CD4-positive, alpha-beta T cell treated with Interferon alpha-2 for 1 hour (primary cell): ENCODE measurements at regions not wholly inside any gene's neighbourhood (a gene's known extent, or its start where the extent isn't known, plus 50 kb on each side); places are given as distances from the start of the nearest gene placed in this dataset.
"Not testable (repeated sequence)": the region's sequence is repeated elsewhere in the genome, so short reads cannot be mapped to it uniquely, and the experiment has no call there.

Experiments used
- DNase-seq, 2 donors: peaks; one replicate each; pipeline ENCODE4 v3.0.0-alpha.2; 2020 to 2022

DNA sequence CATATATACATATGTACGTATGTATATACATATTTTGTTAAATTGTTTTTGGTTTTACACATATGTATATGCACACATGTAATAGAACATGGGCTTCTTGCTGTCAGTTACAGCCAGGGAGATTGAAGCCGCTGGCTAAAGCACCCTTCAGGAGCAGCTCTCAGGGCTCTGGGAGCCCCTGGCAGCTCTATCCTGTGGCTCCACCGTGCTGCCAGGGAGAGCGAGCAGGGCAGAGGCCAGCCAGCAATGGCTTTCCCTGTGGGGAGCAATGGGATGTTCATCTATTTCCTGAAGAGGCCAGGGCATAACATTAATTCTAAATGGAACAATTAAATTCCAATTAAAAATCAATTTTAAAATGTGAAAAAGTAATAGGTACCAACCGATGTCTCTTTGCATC, 102.9 kb downstream of the PSMG1 start:
- DNase-seq, result no peak

GRCh38 chr21:39079617-39080016, 103.6 kb downstream of the PSMG1 start:
- peak; percentile 23 to 81 for DNase-seq

DNA sequence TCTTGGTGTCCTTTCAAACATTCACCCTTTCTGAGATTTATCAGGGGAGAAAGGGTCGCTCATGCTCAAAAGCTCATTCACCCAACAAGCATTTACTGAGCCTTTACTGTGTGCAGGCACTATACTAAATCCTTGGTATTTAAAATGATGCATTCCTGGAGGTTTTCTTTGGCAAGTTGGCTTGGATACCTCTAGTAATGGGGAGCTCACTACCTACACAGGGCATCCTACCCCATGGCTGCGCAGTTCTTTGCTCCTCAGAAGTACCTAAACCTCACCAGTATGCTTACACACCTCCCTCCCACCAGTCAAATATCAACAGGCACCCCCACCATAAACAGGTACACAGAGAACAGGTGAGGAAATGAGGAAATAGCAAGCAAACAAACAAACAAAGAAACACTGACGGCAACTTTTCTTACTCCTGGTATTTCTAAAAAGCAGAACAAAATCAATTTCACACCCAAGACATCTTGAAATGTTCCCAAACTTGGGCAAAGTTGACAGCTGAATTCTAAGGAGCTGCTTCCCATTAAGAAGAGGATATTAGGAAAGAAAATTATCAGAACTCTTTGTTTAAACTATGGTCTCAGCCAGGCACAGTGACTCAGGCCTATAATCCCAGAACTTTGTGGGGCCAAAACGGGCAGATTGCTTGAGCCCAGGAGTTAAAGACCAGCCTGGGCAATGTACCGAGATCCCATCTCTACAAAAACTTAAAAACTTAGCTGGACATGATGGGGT, 104.8 kb downstream of the PSMG1 start:
- no peak for DNase-seq

DNA sequence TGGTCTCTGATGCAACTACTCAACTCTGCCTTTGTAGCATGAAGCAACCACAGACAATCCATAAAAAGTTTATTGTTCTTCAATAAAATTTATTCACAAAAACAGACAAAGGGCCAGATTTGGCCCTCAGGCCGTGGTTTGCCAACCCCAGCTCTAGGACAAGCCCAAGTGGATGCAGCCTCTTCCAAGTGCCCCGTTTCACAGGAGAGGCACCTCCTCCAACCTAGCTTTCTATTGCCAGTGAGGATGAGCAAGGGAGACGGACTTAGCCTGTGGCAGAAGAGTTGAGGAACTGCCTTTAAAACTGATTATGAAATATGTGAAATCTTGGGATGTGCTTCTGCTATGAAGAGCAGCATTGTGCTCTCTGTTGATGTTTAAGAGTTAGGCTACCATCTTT, 105.4 kb downstream of the PSMG1 start:
- no peak for DNase-seq

DNA sequence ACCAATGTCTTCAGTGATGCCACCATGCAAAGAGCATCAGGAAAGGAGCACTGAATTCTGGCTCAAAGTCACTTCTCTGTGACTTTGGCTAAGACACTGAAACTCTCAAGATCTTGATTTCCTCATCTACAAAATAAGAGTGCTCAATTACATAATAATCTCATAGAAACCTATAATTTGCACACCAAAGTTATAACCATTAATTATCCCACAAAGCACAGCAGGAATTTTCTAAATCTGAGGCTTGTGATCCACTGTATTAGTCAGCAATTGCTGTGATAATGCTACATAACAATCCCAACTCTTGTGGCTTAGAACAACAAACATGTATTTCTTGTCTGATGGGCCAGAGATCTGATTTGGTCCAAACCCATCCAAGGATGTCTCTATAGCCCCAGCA, 108.7 kb downstream of the PSMG1 start:
- no peak for DNase-seq

DNA sequence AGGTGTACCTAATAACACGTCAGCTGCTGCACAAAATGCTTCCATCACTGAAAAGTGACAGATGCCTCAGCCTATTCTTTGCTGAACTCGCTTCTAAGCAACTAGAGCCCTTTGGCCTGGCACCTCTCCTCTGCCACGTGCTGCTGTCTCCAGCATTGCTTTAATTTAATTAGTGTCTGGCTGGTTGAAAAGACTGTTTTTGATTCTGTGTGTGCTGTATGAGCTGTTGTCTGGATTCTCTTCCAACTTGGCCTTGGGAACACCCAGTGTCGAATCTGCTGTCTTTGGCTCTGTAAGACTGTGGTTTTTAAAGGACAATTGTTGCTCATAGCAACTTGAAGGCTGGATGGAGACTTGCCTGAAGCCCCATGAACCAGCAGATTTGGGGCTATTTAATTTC, 109.5 kb downstream of the PSMG1 start:
- no peak for DNase-seq

GRCh38 chr21:39073063-39073462, 110.2 kb downstream of the PSMG1 start:
- no peak for DNase-seq

- DNase-seq, result no peak
Observed at GRCh38 chr21:39072468-39072867, 110.8 kb downstream of the PSMG1 start.

DNA sequence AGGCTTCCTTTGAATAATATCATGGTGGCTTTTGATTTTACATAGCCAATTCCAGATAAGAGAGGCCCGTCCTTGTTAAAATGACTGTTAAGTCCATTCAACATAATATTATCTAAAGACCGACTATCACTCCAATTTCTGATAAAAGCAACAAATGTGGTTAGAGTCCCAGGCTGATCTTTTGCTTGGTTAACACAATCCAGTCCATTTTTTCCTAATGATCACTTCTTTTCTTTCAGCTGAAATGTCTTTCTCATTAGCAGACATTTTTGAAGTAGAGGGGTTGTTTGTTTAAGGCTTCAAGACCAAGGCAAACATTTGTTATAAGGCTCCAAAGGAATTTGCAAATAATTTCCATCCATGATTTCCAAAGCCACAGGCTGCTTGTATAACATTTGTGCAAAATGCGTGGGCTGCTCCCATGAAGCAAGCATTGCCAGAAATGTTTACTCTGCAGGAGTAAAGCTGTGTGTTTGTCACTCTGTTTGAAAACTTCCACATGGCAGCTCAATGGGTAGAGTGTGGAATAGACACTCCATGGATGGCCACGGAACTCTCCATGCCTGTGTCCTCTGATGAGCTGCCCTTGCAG, 111.5 kb downstream of the PSMG1 start:
- no peak for DNase-seq

DNA sequence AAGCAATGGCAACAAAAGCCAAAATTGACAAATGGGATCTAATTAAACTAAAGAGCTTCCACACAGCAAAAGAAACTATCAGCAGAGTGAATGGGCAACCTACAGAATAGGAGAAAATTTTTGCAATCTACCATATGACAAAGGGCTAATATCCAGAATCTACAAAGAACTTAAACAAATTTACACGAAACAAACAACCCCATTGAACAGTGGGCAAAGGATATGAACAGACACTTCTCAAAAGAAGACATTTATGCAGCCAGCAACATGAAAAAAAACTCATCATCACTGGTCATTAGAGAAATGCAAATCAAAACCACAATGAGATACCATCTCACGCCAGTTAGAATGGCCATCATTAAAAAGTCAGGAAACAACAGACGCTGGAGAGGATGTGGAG, 113.4 kb downstream of the PSMG1 start:
- not testable (repeated sequence) for DNase-seq

GRCh38 chr21:39066829-39067780, 116.1 kb downstream of the PSMG1 start:
- DNase-seq, result no peak

DNA sequence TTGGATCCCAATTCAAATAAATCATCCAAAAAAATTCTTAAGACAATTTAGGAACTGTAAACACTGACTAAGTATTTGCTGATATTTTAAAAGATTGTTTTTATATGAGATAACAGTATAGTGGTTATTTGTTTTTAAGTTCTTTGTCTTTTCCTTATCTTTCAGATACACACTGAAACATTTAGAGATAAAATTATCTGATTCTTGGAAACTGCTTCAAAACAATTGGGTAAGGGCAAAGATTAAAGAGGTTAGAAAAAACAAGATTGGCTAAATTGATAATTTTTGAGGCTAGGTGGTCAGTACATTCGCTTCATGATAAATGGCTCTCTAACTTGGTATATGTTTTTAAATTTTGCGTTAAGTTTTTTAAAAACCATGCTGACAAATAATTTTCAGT, 117.3 kb downstream of the PSMG1 start:
- DNase-seq, result no peak

DNA sequence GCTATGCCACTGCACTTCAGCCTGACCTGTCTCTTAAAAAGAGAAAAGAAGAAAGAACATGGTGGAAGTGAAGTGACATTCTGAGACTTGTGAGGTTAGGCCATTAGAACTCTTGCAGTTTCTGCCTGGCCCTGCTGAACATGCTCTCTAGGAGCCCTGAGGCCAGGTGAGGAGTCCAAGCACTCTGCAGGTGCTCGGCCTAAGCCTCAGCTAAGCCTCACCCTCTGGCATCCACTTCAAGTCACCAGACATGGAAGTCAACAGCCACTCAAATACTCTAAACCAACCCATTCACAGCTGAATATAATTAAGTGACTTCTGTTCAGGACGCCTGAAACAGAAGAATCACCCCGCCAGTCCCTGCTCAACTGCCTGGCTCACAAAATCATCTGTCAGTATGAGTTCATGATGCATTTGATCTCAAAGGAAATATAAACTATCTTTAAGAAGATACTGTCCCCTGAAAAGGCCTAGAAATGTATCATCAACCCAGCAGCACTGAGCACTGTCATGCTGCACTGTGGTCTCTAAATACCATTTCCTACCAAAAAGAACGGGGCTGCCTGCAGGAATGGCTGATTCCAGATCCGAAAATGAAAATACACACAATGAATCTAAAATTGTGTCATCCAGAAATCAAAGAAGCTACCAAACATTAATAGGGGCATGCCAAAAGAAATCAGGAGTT, 118.8 kb downstream of the PSMG1 start:
- DNase-seq, result no peak

DNA sequence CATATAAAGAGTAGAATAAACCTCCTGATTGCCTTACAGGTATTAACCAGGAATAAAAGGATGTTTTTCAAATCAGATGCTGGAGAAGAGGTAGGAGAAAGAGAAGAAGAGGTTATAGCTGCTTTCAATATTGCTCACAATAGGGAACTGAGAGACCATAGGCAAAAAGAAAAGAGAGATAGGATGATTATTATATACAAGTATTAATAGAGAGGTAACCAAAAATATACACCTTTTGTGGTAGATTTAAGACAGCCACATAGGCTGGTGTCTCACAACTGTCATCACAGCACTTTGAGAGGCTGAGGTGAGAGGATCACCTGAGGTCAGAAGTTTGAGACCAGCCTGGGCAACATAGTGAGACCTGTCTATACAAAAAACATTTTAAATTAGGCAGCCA, 119.7 kb downstream of the PSMG1 start:
- DNase-seq, result no peak

DNA sequence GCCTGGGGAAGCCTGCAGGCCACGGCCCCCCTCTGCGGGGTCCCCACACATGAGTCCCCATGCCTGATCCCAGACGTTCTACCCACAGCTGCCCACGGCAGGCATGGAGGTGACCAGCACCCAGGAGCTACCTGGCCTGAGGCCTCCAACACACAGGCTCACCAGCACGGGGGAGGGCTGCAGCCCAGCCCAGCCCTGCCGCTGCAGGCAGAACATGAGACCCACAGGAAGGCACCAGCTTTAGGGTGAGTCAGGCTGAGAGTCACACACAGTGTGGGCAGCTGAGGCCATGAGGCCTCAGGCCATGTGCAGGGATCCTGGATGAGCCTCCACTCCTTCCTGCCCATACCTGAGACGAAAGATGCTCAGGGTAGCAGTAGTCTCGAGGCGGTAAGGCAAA, 121.1 kb downstream of the PSMG1 start:
- no peak for DNase-seq

GRCh38 chr21:39061766-39062165, 121.5 kb downstream of the PSMG1 start:
- no peak for DNase-seq

DNA sequence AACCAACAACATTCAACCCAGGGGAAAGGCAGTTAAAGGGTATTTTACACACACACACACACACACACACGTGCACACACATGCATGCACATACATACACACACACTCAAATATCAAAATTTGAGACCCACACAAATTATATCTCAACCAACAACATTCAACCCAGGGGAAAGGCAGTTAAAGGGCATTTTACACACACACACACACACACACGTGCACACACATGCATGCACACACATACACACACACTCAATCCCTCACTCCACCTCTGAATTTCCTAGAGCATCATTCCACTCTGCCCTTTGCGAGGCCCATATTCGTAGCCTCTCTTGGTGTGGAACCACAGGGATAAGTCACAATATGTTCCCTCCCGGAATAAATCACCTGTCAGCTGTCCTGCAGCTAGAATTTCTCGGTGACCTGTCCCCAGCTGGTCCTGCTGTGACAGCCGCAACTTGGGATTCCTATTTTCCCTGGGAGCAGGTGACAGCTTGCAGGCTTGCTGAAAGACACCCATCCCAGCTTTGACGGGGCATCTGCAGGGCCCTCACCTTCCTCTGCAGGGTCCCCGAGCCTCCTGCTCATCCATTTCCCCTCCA, 122.7 kb downstream of the PSMG1 start:
- no peak for DNase-seq

DNA sequence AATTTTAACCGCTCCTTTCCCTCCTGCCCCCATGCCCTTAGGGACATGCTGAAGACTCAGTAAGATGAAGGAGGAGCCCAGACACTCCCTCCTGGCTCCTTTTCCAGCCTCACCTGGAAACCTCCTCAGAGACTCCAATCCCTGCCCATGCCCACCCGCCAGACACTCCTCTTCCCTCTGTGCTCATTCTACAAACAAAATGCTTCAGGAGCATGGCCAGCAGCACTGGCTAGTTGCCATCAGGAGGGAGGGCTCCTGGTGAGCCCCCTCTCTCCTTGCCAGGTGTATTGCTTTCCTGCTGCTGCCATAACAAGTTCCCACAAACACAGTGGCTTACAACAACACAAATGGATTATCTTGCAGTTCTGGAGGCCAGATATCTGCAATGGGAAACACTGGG, 126.1 kb downstream of the PSMG1 start:
- DNase-seq, result no peak

GRCh38 chr21:39056636-39057035, 126.6 kb downstream of the PSMG1 start:
- no peak for DNase-seq

DNA sequence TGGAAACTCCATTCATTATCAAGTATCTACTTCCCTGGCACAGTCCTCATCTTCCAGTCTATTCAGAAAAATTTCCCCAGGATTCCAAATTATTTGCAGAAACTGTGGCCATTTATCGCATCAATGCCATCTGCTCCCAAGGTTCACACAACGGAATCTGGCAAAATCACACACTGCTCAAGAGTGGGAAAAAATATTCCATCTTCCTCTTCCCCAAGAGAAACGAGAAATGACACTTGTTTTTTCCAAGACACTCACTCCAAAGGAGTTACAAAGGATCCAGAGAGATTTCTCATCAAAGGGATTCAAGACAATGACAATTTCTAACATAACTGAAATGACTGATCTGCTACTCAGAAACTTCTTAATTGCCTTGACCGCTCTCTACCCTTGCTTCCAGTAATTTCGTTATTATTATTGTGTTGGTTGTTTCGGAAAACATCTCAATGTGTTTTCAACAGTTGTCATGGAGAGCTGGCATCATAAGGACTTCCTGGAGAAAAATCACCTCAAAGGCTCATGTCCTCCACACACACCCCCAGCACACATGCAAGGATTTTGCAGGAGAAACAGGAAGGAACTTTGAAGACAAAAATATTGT, 128.0 kb downstream of the PSMG1 start:
- no peak for DNase-seq

- no peak for DNase-seq
Observed at GRCh38 chr21:39054066-39054465, 129.2 kb downstream of the PSMG1 start.

- no peak for DNase-seq
Observed at GRCh38 chr21:39053126-39053525, 130.1 kb downstream of the PSMG1 start.
